ENCODE measurements at regions not wholly inside any gene's neighbourhood (a gene's known extent, or its start where the extent isn't known, plus 50 kb on each side); places are given as distances from the start of the nearest gene placed in this dataset.
"Not testable (repeated sequence)": the region's sequence is repeated elsewhere in the genome, so short reads cannot be mapped to it uniquely, and the experiment has no call there.

DNA sequence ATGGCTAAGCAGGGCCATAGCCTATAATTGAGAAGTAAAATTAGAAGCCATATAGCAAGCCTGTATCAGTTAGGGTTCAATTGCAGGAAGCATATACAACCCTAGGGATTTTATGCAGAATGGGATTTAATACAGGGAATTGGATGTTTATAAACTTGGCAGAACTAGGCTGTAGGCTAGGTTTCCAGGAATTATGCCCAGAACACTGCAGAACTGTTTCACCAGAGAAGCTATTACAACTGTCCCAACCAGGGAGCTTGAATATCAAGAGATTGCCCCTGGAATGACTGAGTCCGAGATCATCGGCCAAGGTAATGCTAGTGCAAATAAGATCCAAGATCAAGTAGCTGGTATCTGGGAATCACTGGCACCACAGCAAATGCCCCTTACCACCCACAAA lies 64.0 kb downstream of the PRR15 start:
- Histone ChIP-seq H3K9me3 (ENCODE audit: control insufficient read depth in 2 of 3, low read length in 3 of 3) (no peaks in the 10 kb centered on the region), H3K4me1 (ENCODE audit: control insufficient read depth in 2 of 2, insufficient read depth in 2 of 2, low read length in 2 of 2) (no peaks in the 10 kb centered on the region), H3K4me3 (ENCODE audit: low read length) (no peak overlapping the region), H3K27me3 (ENCODE audit: control insufficient read depth in 2 of 2, insufficient read depth in 2 of 2, low read length in 2 of 2) (no peaks in the 10 kb centered on the region), H3K27ac (ENCODE audit: low read depth, low read length) (no peak overlapping the region), H3K36me3 (ENCODE audit: control insufficient read depth in 2 of 3, insufficient read depth in 3 of 3, low read length in 3 of 3) (no peaks in the 10 kb centered on the region)
- no peaks in the 10 kb centered on the region for H3K36me3 Mint-ChIP-seq
- no peaks in the 10 kb centered on the region for H3K4me1 Mint-ChIP-seq
- no peak overlapping the region for H3K4me3 Mint-ChIP-seq
- ATAC-seq (no peak), DNase-seq (no peak)
- intact Hi-C loops (cut with micrococcal nuclease), result no loop called here
- ChIA-PET CTCF (no interaction called here), POLR2A (no interaction called here)
- H3K27ac Mint-ChIP-seq, result no peak overlapping the region
- H3K27me3 Mint-ChIP-seq, result peaks cover 10 to 35% (median 30%) of the 10 kb centered on the region in 5 donors
- H3K9me3 Mint-ChIP-seq, result peaks cover 0 to 3% (median 0%) of the 10 kb centered on the region in 11 donors

- Mint-ChIP-seq H3K9me3 (no peaks in the 10 kb centered on the region), H3K27ac (no peak overlapping the region), H3K36me3 (no peaks in the 10 kb centered on the region), H3K4me3 (no peak overlapping the region), H3K4me1 (no peaks in the 10 kb centered on the region), H3K27me3 (peaks cover 8 to 35% (median 26%) of the 10 kb centered on the region in 5 donors)
- Histone ChIP-seq H3K27me3 (ENCODE audit: control insufficient read depth in 2 of 2, insufficient read depth in 2 of 2, low read length in 2 of 2) (no peaks in the 10 kb centered on the region), H3K36me3 (ENCODE audit: control insufficient read depth in 2 of 3, insufficient read depth in 3 of 3, low read length in 3 of 3) (no peaks in the 10 kb centered on the region), H3K27ac (ENCODE audit: low read depth, low read length) (no peak overlapping the region), H3K4me1 (ENCODE audit: control insufficient read depth in 2 of 2, insufficient read depth in 2 of 2, low read length in 2 of 2) (no peaks in the 10 kb centered on the region), H3K9me3 (ENCODE audit: control insufficient read depth in 2 of 3, low read length in 3 of 3) (no peaks in the 10 kb centered on the region), H3K4me3 (ENCODE audit: low read length) (no peak overlapping the region)
- intact Hi-C loops (cut with micrococcal nuclease), result no loop called here
- DNase-seq, result no peak
- ChIA-PET POLR2A (no interaction called here), CTCF (no interaction called here)
- ATAC-seq, result no peak
Observed at GRCh38 chr7:29629507-29629906, 65.9 kb downstream of the PRR15 start.

GRCh38 chr7:29635067-29636008 lies 71.7 kb downstream of the PRR15 start:
- H3K27ac Mint-ChIP-seq; H3K27ac ChIP-seq (ENCODE audit: low read depth, low read length); H3K9me3 ChIP-seq (ENCODE audit: control insufficient read depth in 2 of 3, low read length in 3 of 3); H3K4me1 Mint-ChIP-seq; H3K27me3 Mint-ChIP-seq; H3K36me3 Mint-ChIP-seq; H3K4me3 Mint-ChIP-seq; H3K4me1 ChIP-seq (ENCODE audit: control insufficient read depth in 2 of 2, insufficient read depth in 2 of 2, low read length in 2 of 2); H3K4me3 ChIP-seq (ENCODE audit: low read length); ATAC-seq; H3K36me3 ChIP-seq (ENCODE audit: control insufficient read depth in 2 of 3, insufficient read depth in 3 of 3, low read length in 3 of 3); H3K27me3 ChIP-seq (ENCODE audit: control insufficient read depth in 2 of 2, insufficient read depth in 2 of 2, low read length in 2 of 2); H3K9me3 Mint-ChIP-seq; POLR2A ChIA-PET: not testable (repeated sequence)
- intact Hi-C loops (cut with micrococcal nuclease), result loop anchor here in 1 of 2 donors (2.0 kb wide), 1 partner anchor 111 kb away; no protein-coding TSS in a partner anchor
- CTCF ChIA-PET, result interaction anchor here (0.7 to 0.9 kb wide), 2 partner anchors 285 to 642 kb away, joined by 3 to 5 read pairs; no protein-coding TSS in a partner anchor
- peak in 1 of 9 donors; percentile 2 for DNase-seq

- ChIA-PET CTCF (no interaction called here), POLR2A (no interaction called here)
- Histone ChIP-seq H3K4me1 (ENCODE audit: control insufficient read depth in 2 of 2, insufficient read depth in 2 of 2, low read length in 2 of 2) (no peaks in the 10 kb centered on the region), H3K4me3 (ENCODE audit: low read length) (no peak overlapping the region), H3K9me3 (ENCODE audit: control insufficient read depth in 2 of 3, low read length in 3 of 3) (no peaks in the 10 kb centered on the region), H3K36me3 (ENCODE audit: control insufficient read depth in 2 of 3, insufficient read depth in 3 of 3, low read length in 3 of 3) (no peaks in the 10 kb centered on the region), H3K27ac (ENCODE audit: low read depth, low read length) (no peak overlapping the region), H3K27me3 (ENCODE audit: control insufficient read depth in 2 of 2, insufficient read depth in 2 of 2, low read length in 2 of 2) (no peaks in the 10 kb centered on the region)
- no peak overlapping the region for H3K27ac Mint-ChIP-seq
- H3K9me3 Mint-ChIP-seq, result no peaks in the 10 kb centered on the region
- no peaks in the 10 kb centered on the region for H3K36me3 Mint-ChIP-seq
- DNase-seq (no peak), ATAC-seq (no peak)
- H3K4me3 Mint-ChIP-seq, result no peak overlapping the region
- H3K4me1 Mint-ChIP-seq, result no peaks in the 10 kb centered on the region
- intact Hi-C loops (cut with micrococcal nuclease), result no loop called here
- H3K27me3 Mint-ChIP-seq, result peaks cover 0 to 7% (median 0%) of the 10 kb centered on the region in 5 donors
Observed at GRCh38 chr7:29636009-29636351, 72.3 kb downstream of the PRR15 start.

DNA sequence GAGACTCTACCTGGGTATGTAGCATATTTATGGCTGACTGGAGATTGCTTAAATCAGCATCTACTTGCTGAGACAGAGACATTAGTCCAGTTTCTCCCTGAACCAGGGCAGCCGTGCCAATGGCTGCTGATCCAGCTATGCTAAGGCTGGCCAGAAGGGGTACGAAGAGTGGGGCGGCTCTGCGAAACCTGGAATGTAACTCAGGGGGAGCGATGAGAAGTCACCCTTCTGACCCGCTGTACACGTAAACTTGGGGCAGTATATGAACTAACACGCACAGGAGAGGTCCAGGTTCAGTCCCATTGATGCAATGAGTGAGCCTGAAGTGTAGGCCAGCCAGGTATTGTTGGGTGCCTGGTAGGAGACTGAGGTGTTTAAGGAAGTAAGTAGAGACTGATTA lies 73.7 kb downstream of the PRR15 start:
- POLR2A ChIA-PET, result no interaction called here
- no peaks in the 10 kb centered on the region for H3K9me3 ChIP-seq (ENCODE audit: control insufficient read depth in 2 of 3, low read length in 3 of 3)
- intact Hi-C loops (cut with micrococcal nuclease), result no loop called here
- no peak overlapping the region for H3K4me3 ChIP-seq (ENCODE audit: low read length)
- CTCF ChIA-PET, result no interaction called here
- Mint-ChIP-seq H3K9me3 (no peaks in the 10 kb centered on the region), H3K27me3 (peaks cover 0 to 7% (median 0%) of the 10 kb centered on the region in 5 donors), H3K27ac (no peak overlapping the region), H3K4me1 (no peaks in the 10 kb centered on the region), H3K36me3 (no peaks in the 10 kb centered on the region), H3K4me3 (no peak overlapping the region)
- H3K27ac ChIP-seq (ENCODE audit: low read depth, low read length), result no peak overlapping the region
- ATAC-seq, result no peak
- H3K4me1 ChIP-seq (ENCODE audit: control insufficient read depth in 2 of 2, insufficient read depth in 2 of 2, low read length in 2 of 2), result no peaks in the 10 kb centered on the region
- no peaks in the 10 kb centered on the region for H3K27me3 ChIP-seq (ENCODE audit: control insufficient read depth in 2 of 2, insufficient read depth in 2 of 2, low read length in 2 of 2)
- no peaks in the 10 kb centered on the region for H3K36me3 ChIP-seq (ENCODE audit: control insufficient read depth in 2 of 3, insufficient read depth in 3 of 3, low read length in 3 of 3)
- no peak for DNase-seq

DNA sequence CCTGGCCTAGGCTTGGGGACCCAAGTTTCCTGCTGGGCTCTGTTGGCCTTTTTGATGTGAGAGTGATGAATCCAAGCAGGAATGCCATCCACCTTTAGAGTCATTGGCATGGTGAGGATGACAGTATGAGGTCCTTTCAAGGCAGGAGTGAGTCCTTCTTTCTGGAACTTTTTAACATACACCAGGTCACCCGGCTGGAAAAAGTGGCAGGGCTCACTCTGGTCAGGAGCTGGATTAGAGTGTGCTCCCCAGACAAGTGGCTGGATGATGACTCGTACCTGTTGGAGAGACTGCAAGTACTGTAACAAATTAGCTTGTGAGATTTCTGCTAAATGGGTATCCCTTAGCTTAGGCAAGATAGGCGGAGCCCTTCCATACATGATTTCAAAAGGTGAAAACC lies 75.2 kb downstream of the PRR15 start:
- H3K27me3 Mint-ChIP-seq; H3K9me3 Mint-ChIP-seq; intact Hi-C loops (cut with micrococcal nuclease); ATAC-seq; H3K27ac ChIP-seq (ENCODE audit: low read depth, low read length); H3K9me3 ChIP-seq (ENCODE audit: control insufficient read depth in 2 of 3, low read length in 3 of 3); H3K4me3 Mint-ChIP-seq; DNase-seq; POLR2A ChIA-PET; CTCF ChIA-PET; H3K36me3 Mint-ChIP-seq; H3K4me1 Mint-ChIP-seq; H3K27me3 ChIP-seq (ENCODE audit: control insufficient read depth in 2 of 2, insufficient read depth in 2 of 2, low read length in 2 of 2); H3K4me3 ChIP-seq (ENCODE audit: low read length); H3K4me1 ChIP-seq (ENCODE audit: control insufficient read depth in 2 of 2, insufficient read depth in 2 of 2, low read length in 2 of 2); H3K36me3 ChIP-seq (ENCODE audit: control insufficient read depth in 2 of 3, insufficient read depth in 3 of 3, low read length in 3 of 3); H3K27ac Mint-ChIP-seq: not testable (repeated sequence)

GRCh38 chr7:29639386-29639785 lies 75.8 kb downstream of the PRR15 start:
- H3K9me3 Mint-ChIP-seq, result no peaks in the 10 kb centered on the region
- H3K27me3 ChIP-seq (ENCODE audit: control insufficient read depth in 2 of 2, insufficient read depth in 2 of 2, low read length in 2 of 2), result no peaks in the 10 kb centered on the region
- H3K27ac Mint-ChIP-seq, result peak overlapping the region in 1 of 9 donors; percentile 49
- ChIA-PET CTCF (no interaction called here), POLR2A (no interaction called here)
- no peak for DNase-seq
- H3K9me3 ChIP-seq (ENCODE audit: control insufficient read depth in 2 of 3, low read length in 3 of 3), result no peaks in the 10 kb centered on the region
- H3K36me3 Mint-ChIP-seq, result no peaks in the 10 kb centered on the region
- no peak overlapping the region for H3K4me3 ChIP-seq (ENCODE audit: low read length)
- no peak for ATAC-seq
- no peaks in the 10 kb centered on the region for H3K27me3 Mint-ChIP-seq
- H3K4me3 Mint-ChIP-seq, result no peak overlapping the region
- H3K36me3 ChIP-seq (ENCODE audit: control insufficient read depth in 2 of 3, insufficient read depth in 3 of 3, low read length in 3 of 3), result no peaks in the 10 kb centered on the region
- H3K4me1 Mint-ChIP-seq, result no peaks in the 10 kb centered on the region
- no peaks in the 10 kb centered on the region for H3K4me1 ChIP-seq (ENCODE audit: control insufficient read depth in 2 of 2, insufficient read depth in 2 of 2, low read length in 2 of 2)
- H3K27ac ChIP-seq (ENCODE audit: low read depth, low read length), result no peak overlapping the region
- intact Hi-C loops (cut with micrococcal nuclease), result no loop called here
